Uterus (tissue), 2 donors: ENCODE measurements at regions not wholly inside any gene's neighbourhood (a gene's known extent, or its start where the extent isn't known, plus 50 kb on each side); places are given as distances from the start of the nearest gene placed in this dataset.

Experiments used
- POLR2A ChIP-seq, 2 donors: fragments of 450-650 bp; IDR thresholded peaks; one replicate each; pipeline ENCODE4 v1.6.1; 2016; ENCODE audit warnings: antibody characterized with exemption in 2 of 2, mild to moderate bottlenecking in 1 of 2, moderate library complexity in 1 of 2
- TF ChIP-seq, protein P1 (sequence below), 4 experiments: fragments of 200-600 bp in 2 of 4; fragments of 450-650 bp in 2 of 4; sonication (generic) in 2 of 4; IDR thresholded peaks; one replicate each; pipeline ENCODE4 v1.5.1; 2016 to 2019; ENCODE audit warnings: antibody characterized with exemption in 4 of 4, mild to moderate bottlenecking in 2 of 4, moderate library complexity in 1 of 4

GRCh38 chr4:114364857-114365256 is 233.8 kb upstream of the UGT8 start:
- TF ChIP-seq, protein P1, sequence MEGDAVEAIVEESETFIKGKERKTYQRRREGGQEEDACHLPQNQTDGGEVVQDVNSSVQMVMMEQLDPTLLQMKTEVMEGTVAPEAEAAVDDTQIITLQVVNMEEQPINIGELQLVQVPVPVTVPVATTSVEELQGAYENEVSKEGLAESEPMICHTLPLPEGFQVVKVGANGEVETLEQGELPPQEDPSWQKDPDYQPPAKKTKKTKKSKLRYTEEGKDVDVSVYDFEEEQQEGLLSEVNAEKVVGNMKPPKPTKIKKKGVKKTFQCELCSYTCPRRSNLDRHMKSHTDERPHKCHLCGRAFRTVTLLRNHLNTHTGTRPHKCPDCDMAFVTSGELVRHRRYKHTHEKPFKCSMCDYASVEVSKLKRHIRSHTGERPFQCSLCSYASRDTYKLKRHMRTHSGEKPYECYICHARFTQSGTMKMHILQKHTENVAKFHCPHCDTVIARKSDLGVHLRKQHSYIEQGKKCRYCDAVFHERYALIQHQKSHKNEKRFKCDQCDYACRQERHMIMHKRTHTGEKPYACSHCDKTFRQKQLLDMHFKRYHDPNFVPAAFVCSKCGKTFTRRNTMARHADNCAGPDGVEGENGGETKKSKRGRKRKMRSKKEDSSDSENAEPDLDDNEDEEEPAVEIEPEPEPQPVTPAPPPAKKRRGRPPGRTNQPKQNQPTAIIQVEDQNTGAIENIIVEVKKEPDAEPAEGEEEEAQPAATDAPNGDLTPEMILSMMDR (IDR thresholded peaks at IDR 0.05) = no peak
- no peak for TF ChIP-seq POLR2A (IDR thresholded peaks at IDR 0.05)
